ENCODE measurements at regions not wholly inside any gene's neighbourhood (a gene's known extent, or its start where the extent isn't known, plus 50 kb on each side); places are given as distances from the start of the nearest gene placed in this dataset.

- intact Hi-C loops (cut with DNase I; ENCODE audit: low total_unique reads) = no loop called here
- Histone ChIP-seq H3K9me3 (peaks cover 0 to 14% (median 0%) of the 10 kb centered on the region in 8 donors), H3K36me3 (no peaks in the 10 kb centered on the region), H3K4me1 (no peaks in the 10 kb centered on the region), H3K4me3 (no peak overlapping the region), H3K27me3 (replicated peaks in 1 of 7) (no peaks in the 10 kb centered on the region), H3K27ac (no peak overlapping the region)
- TF ChIP-seq POLR2A (IDR thresholded peaks at IDR 0.05) (no peak), POLR2AphosphoS5 (IDR thresholded peaks at IDR 0.05) (no peak), CTCF (IDR thresholded peaks at IDR 0.05 in 8 of 11, conservative IDR thresholded peaks at IDR 0.05 in 3 of 11) (no peak)
- DNase-seq = no peak
Measured at GRCh38 chr5:35342664-35343063, 112.4 kb upstream of the PRLR start.

DNA sequence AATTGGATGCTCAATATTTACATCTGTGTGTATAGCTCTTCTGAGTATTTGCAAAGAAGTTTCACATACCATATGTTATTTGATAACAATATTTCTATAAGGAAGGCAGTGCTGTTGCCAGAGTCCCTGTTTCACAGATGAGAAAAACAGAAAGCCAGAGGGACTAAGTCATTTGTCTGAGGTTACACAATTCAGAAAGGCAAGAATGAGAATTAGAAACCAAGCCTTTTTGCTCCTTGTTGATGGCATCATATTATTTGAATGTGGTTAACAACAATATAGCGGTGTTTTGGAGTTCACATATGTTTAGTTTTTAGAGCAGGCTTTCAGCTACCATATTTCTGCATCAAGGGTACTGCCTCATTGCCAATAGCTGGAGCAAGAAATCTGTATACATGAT is 110.9 kb upstream of the PRLR start:
- Histone ChIP-seq H3K27me3 (replicated peaks in 1 of 7) (no peaks in the 10 kb centered on the region), H3K4me1 (no peaks in the 10 kb centered on the region), H3K4me3 (no peak overlapping the region), H3K9me3 (peaks cover 0 to 14% (median 0%) of the 10 kb centered on the region in 8 donors), H3K27ac (no peak overlapping the region), H3K36me3 (no peaks in the 10 kb centered on the region)
- TF ChIP-seq CTCF (IDR thresholded peaks at IDR 0.05 in 8 of 11, conservative IDR thresholded peaks at IDR 0.05 in 3 of 11) (no peak), POLR2A (IDR thresholded peaks at IDR 0.05) (no peak), POLR2AphosphoS5 (IDR thresholded peaks at IDR 0.05) (no peak)
- intact Hi-C loops (cut with DNase I; ENCODE audit: low total_unique reads) = no loop called here
- 63 to 82% (median 76%) methylated on average over 1 of the region's 1 CpG for WGBS, 5 donors
- no peak for DNase-seq

- no peaks in the 10 kb centered on the region for H3K36me3 ChIP-seq
- no peak overlapping the region for H3K27ac ChIP-seq
- no peaks in the 10 kb centered on the region for H3K4me1 ChIP-seq
- peaks cover 0 to 10% (median 0%) of the 10 kb centered on the region in 8 donors for H3K9me3 ChIP-seq
- no peak for TF ChIP-seq POLR2A (IDR thresholded peaks at IDR 0.05)
- TF ChIP-seq POLR2AphosphoS5 (IDR thresholded peaks at IDR 0.05) = no peak
- TF ChIP-seq CTCF (IDR thresholded peaks at IDR 0.05 in 8 of 11, conservative IDR thresholded peaks at IDR 0.05 in 3 of 11) = no peak
- intact Hi-C loops (cut with DNase I; ENCODE audit: low total_unique reads) = no loop called here
- H3K27me3 ChIP-seq (replicated peaks in 1 of 7) = no peaks in the 10 kb centered on the region
- no peak for DNase-seq
- no peak overlapping the region for H3K4me3 ChIP-seq
- WGBS, 5 donors = 28 to 53% (median 50%) methylated on average over 1 of the region's 1 CpG
Measured at GRCh38 chr5:35339616-35340100, 109.4 kb upstream of the PRLR start.

GRCh38 chr5:35339006-35339405 is 108.7 kb upstream of the PRLR start:
- TF ChIP-seq POLR2AphosphoS5 (IDR thresholded peaks at IDR 0.05) (no peak), CTCF (IDR thresholded peaks at IDR 0.05 in 8 of 11, conservative IDR thresholded peaks at IDR 0.05 in 3 of 11) (no peak), POLR2A (IDR thresholded peaks at IDR 0.05) (no peak)
- Histone ChIP-seq H3K9me3 (peaks cover 0 to 8% (median 0%) of the 10 kb centered on the region in 8 donors), H3K27ac (no peak overlapping the region), H3K27me3 (replicated peaks in 1 of 7) (no peaks in the 10 kb centered on the region), H3K4me1 (no peaks in the 10 kb centered on the region), H3K36me3 (no peaks in the 10 kb centered on the region), H3K4me3 (no peak overlapping the region)
- WGBS, 5 donors = 88 to 93% (median 90%) methylated on average over 1 of the region's 1 CpG
- intact Hi-C loops (cut with DNase I; ENCODE audit: low total_unique reads) = no loop called here
- DNase-seq = no peak

Measured in spleen (tissue), 11 donors.